GM12878 (cell line): ENCODE measurements at regions not wholly inside any gene's neighbourhood (a gene's known extent, or its start where the extent isn't known, plus 50 kb on each side); places are given as distances from the start of the nearest gene placed in this dataset.

ENCODE experiments used
- ATAC-seq: fragments of 200-7000 bp; cut with Tn5 transposase; 3 replicates; pipeline ENCODE4 v1.9.1; 2020; ENCODE audit warnings: mild to moderate bottlenecking, moderate library complexity
- BruUV-seq: library from RNA; stranded (reverse); fragments of 400-500 nt; replicated peaks from 2 replicates; lab custom pipeline; 2021; lab: Mats Ljungman, UMichigan
- CTCF ChIA-PET: fragments of 300-600 bp; sonication (Branson Sonifier 250); formaldehyde crosslinking; extraction: SDS; loops from one replicate; lab custom pipeline; 2021; ENCODE audit warnings: inconsistent platforms; lab: Yijun Ruan, JAX
- POLR2A ChIA-PET: fragments of 350-600 bp; formaldehyde crosslinking; extraction: SDS; loops from one replicate; lab custom pipeline; 2021; ENCODE audit warnings: inconsistent platforms; lab: Charles Lee
- RAD21 ChIA-PET: fragments of 300-600 bp; sonication (Branson Sonifier 250); formaldehyde crosslinking; loops from one replicate; lab custom pipeline; 2023; ENCODE audit warnings: antibody characterized with exemption; ENCODE audit not compliant: unreplicated experiment; lab: Charles Lee
- SMC1A ChIA-PET: fragments of 300-600 bp; sonication (Branson Sonifier 250); formaldehyde crosslinking; loops from one replicate; lab custom pipeline; 2023; ENCODE audit not compliant: unreplicated experiment, uncharacterized antibody; lab: Charles Lee
- DNase-seq: peaks from one replicate; pipeline ENCODE4 v3.0.0-alpha.2; 2011; ENCODE audit warnings: low read depth, low spot score
- FAIRE-seq: peaks from 3 replicates; lab custom pipeline; 2011; peaks lifted over from hg19 to GRCh38; lab: Jason Lieb, UNC
- H2AFZ ChIP-seq: 2 replicates; pipeline ENCODE4 v1.6.0; 2011; ENCODE audit warnings: low read depth, low read length, control low read depth; ENCODE audit not compliant: control insufficient read depth
- H3K27ac ChIP-seq: 2 replicates; pipeline ENCODE4 v1.5.1; 2011; ENCODE audit warnings: control low read depth; ENCODE audit not compliant: control insufficient read depth, insufficient read depth
- H3K27me3 ChIP-seq, 2 experiments: replicated peaks in 1 of 2; 2 replicates each; pipeline versions ENCODE4 v1.6.0 to v1.6.1; 2011; ENCODE audit warnings: low read length in 1 of 2; ENCODE audit not compliant: control insufficient read depth in 2 of 2, insufficient read depth in 2 of 2
- H3K36me3 ChIP-seq, 2 experiments: 2 replicates each; pipeline ENCODE4 v1.5.1; 2011; ENCODE audit warnings: low read length in 1 of 2; ENCODE audit not compliant: control insufficient read depth in 2 of 2, insufficient read depth in 2 of 2
- H3K4me1 ChIP-seq: 2 replicates; pipeline ENCODE4 v1.6.1; 2011; ENCODE audit warnings: mild to moderate bottlenecking, low read length, moderate library complexity, mixed read lengths; ENCODE audit not compliant: control insufficient read depth, insufficient read depth
- H3K4me2 ChIP-seq: 2 replicates; pipeline ENCODE4 v1.6.0; 2011; ENCODE audit warnings: control low read depth; ENCODE audit not compliant: control insufficient read depth, insufficient read depth
- H3K4me3 ChIP-seq: fragments of 200-600 bp; sonication (generic); 2 replicates; pipeline ENCODE4 v1.5.1; 2016
- H3K79me2 ChIP-seq: 2 replicates; pipeline ENCODE4 v1.6.0; 2011; ENCODE audit warnings: low read length; ENCODE audit not compliant: control insufficient read depth, insufficient read depth
- H3K9ac ChIP-seq: 2 replicates; pipeline ENCODE4 v1.8.0; 2011; ENCODE audit warnings: low read length, control low read depth, mixed read lengths; ENCODE audit not compliant: control insufficient read depth, insufficient read depth
- H3K9me3 ChIP-seq: replicated peaks from 3 replicates; pipeline ENCODE4 v1.5.1; 2011; ENCODE audit warnings: mild to moderate bottlenecking, low read length; ENCODE audit not compliant: control insufficient read depth, insufficient read depth
- H4K20me1 ChIP-seq: 2 replicates; pipeline ENCODE4 v1.6.0; 2011; ENCODE audit not compliant: control insufficient read depth, insufficient read depth
- CBX5 ChIP-seq: sonication (generic); IDR thresholded peaks from 2 replicates; pipeline ENCODE4 v1.6.1; 2016; ENCODE audit warnings: low read depth, moderate library complexity, mild to moderate bottlenecking, inconsistent platforms
- EP300 ChIP-seq, 2 experiments: fragments of 150-350 bp in 1 of 2; IDR thresholded peaks; 2 replicates each; pipeline ENCODE4 v1.6.1; 2011 to 2012; ENCODE audit warnings: low read depth in 2 of 2, low read length in 2 of 2, borderline replicate concordance in 1 of 2, improper control_type of control experiment in 1 of 2, inconsistent platforms in 1 of 2; ENCODE audit not compliant: control insufficient read depth in 1 of 2
- IKZF1 ChIP-seq: fragments of 450-650 bp; conservative IDR thresholded peaks from 2 replicates; pipeline ENCODE4 v1.6.1; 2017; ENCODE audit warnings: antibody characterized with exemption, mild to moderate bottlenecking
- MTA2 ChIP-seq: fragments of 450-650 bp; IDR thresholded peaks from 2 replicates; pipeline ENCODE4 v1.6.1; 2016; ENCODE audit warnings: low read depth, mild to moderate bottlenecking, moderate library complexity
- NBN ChIP-seq: fragments of 450-650 bp; IDR thresholded peaks from 2 replicates; pipeline ENCODE4 v1.6.1; 2016
- WGBS: methylation state at CpG from one replicate; pipeline ENCODE4 v1.1.6; 2016; ENCODE audit warnings: low lambda C conversion rate; ENCODE audit not compliant: insufficient replicate concordance, insufficient coverage; ENCODE audit errors: missing lambda C conversion rate; 5-methylcytosine and 5-hydroxymethylcytosine counted together
- in situ Hi-C: fragments of 300-500 bp; cut with MboI; formaldehyde crosslinking; loops from 9 replicates; pipeline ENCODE4 v1.14.3; 2018; ENCODE audit warnings: mixed read lengths
- intact Hi-C: fragments of 100-400 bp; cut with micrococcal nuclease; formaldehyde crosslinking; loops from one replicate; pipeline ENCODE4 v1.14.2; 2022; ENCODE audit not compliant: unreplicated experiment
- TF ChIP-seq, protein P1 (sequence below): fragments of 450-650 bp; IDR thresholded peaks from 2 replicates; pipeline ENCODE4 v1.6.1; 2017; ENCODE audit warnings: mild to moderate bottlenecking, moderate library complexity
- TF ChIP-seq, protein P2 (sequence below): fragments of 450-650 bp; formaldehyde crosslinking; IDR thresholded peaks from 2 replicates; pipeline ENCODE4 v1.4.0; 2022; ENCODE audit warnings: mild to moderate bottlenecking, moderate library complexity

DNA sequence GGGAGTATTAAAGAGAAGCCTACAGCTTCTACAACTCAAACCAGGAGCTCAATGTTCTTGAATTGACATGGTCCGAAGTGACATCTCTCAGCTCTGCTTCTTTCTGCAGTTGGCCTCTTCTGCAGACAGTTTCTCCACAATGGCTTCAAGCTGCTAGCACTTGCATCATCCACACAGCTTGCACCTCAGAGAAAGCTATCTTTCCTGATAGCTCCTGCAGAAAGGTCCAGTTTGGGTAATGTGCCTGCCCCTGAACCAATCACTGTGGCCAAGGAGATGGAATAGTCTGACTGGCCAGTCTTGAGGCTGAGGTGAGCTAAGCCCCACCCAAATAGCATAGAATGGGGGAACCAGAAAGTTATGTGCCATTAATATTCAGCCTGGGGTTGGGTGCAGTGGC lies 95.8 kb upstream of the ABCA1 start (continued):
- TF ChIP-seq, protein P1, sequence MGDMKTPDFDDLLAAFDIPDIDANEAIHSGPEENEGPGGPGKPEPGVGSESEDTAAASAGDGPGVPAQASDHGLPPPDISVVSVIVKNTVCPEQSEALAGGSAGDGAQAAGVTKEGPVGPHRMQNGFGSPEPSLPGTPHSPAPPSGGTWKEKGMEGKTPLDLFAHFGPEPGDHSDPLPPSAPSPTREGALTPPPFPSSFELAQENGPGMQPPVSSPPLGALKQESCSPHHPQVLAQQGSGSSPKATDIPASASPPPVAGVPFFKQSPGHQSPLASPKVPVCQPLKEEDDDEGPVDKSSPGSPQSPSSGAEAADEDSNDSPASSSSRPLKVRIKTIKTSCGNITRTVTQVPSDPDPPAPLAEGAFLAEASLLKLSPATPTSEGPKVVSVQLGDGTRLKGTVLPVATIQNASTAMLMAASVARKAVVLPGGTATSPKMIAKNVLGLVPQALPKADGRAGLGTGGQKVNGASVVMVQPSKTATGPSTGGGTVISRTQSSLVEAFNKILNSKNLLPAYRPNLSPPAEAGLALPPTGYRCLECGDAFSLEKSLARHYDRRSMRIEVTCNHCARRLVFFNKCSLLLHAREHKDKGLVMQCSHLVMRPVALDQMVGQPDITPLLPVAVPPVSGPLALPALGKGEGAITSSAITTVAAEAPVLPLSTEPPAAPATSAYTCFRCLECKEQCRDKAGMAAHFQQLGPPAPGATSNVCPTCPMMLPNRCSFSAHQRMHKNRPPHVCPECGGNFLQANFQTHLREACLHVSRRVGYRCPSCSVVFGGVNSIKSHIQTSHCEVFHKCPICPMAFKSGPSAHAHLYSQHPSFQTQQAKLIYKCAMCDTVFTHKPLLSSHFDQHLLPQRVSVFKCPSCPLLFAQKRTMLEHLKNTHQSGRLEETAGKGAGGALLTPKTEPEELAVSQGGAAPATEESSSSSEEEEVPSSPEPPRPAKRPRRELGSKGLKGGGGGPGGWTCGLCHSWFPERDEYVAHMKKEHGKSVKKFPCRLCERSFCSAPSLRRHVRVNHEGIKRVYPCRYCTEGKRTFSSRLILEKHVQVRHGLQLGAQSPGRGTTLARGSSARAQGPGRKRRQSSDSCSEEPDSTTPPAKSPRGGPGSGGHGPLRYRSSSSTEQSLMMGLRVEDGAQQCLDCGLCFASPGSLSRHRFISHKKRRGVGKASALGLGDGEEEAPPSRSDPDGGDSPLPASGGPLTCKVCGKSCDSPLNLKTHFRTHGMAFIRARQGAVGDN: no peak
- TF ChIP-seq CBX5: no peak
- TF ChIP-seq, protein P2, sequence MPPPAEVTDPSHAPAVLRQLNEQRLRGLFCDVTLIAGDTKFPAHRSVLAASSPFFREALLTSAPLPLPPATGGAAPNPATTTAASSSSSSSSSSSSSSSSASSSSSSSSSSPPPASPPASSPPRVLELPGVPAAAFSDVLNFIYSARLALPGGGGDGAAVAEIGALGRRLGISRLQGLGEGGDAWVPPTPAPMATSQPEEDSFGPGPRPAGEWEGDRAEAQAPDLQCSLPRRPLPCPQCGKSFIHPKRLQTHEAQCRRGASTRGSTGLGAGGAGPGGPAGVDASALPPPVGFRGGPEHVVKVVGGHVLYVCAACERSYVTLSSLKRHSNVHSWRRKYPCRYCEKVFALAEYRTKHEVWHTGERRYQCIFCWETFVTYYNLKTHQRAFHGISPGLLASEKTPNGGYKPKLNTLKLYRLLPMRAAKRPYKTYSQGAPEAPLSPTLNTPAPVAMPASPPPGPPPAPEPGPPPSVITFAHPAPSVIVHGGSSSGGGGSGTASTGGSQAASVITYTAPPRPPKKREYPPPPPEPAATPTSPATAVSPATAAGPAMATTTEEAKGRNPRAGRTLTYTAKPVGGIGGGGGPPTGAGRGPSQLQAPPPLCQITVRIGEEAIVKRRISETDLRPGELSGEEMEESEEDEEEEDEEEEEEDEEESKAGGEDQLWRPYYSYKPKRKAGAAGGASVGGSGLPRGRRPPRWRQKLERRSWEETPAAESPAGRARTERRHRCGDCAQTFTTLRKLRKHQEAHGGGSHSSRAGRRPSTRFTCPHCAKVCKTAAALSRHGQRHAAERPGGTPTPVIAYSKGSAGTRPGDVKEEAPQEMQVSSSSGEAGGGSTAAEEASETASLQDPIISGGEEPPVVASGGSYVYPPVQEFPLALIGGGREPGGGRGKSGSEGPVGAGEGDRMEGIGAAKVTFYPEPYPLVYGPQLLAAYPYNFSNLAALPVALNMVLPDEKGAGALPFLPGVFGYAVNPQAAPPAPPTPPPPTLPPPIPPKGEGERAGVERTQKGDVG (CRISPR knock-in tag): no peak

DNA sequence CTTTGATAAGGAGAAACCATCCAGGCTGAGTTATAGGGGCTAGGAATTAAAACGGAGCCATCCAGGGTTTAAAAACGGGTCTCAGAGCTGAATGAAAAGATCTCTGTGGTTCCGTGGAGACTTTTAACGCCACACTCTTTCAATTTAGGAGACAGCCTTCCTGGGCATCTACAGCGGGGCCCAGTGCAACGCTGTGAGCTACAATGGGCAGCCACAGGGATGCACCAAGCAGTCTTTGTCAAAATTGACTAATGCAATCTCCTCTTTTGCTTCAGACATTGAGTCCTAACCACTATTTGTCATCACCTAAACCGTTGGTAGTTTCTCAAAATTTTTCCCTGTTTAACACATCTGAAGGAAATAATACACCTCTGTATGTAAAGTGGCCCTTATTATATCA lies 96.6 kb upstream of the ABCA1 start:
- H3K27me3 ChIP-seq: no peaks in the 10 kb centered on the region

More for the DNA sequence above, 96.6 kb upstream of the ABCA1 start:
- ChIA-PET SMC1A (no interaction called here), POLR2A (interaction anchor here (0.7 to 1.1 kb wide), 2 partner anchors 9 to 37 kb away, joined by 3 to 5 read pairs; no protein-coding TSS in a partner anchor), CTCF (no interaction called here), RAD21 (no interaction called here)
- TF ChIP-seq IKZF1: no peak
- TF ChIP-seq EP300 (IDR thresholded peaks at IDR 0.05; ENCODE audit: borderline replicate concordance in 1 of 2, control insufficient read depth in 1 of 2, low read depth in 2 of 2, low read length in 2 of 2): no peak
- TF ChIP-seq NBN: no peak
- no peak for TF ChIP-seq MTA2
- DNase-seq (no peak), ATAC-seq (no peak), FAIRE-seq (no peak)
- intact Hi-C loops (no loop called here), in situ Hi-C loops (no loop called here)
- Histone ChIP-seq H3K9me3 (no peaks in the 10 kb centered on the region), H4K20me1 (no peaks in the 10 kb centered on the region), H3K79me2 (no peaks in the 10 kb centered on the region), H3K9ac (no peak overlapping the region), H3K4me1 (no peaks in the 10 kb centered on the region), H3K4me3 (no peak overlapping the region), H3K27ac (no peak overlapping the region), H3K4me2 (no peak overlapping the region), H3K36me3 (no peaks in the 10 kb centered on the region), H2AFZ (no peak overlapping the region)
- WGBS: 24% methylated on average over 7 of the region's 7 CpGs
- BruUV-seq: no TSS peak
